ENCODE measurements at regions not wholly inside any gene's neighbourhood (a gene's known extent, or its start where the extent isn't known, plus 50 kb on each side); places are given as distances from the start of the nearest gene placed in this dataset.

GRCh38 chr12:70121562-70121961 lies 121.7 kb upstream of the CNOT2 start:
- TF ChIP-seq POLR2A (IDR thresholded peaks at IDR 0.05) (no peak), CTCF (IDR thresholded peaks at IDR 0.05) (no peak), EP300 (IDR thresholded peaks at IDR 0.05) (no peak)
